Esophagus squamous epithelium (tissue), 4 donors: ENCODE measurements at regions not wholly inside any gene's neighbourhood (a gene's known extent, or its start where the extent isn't known, plus 50 kb on each side); places are given as distances from the start of the nearest gene placed in this dataset.

Source experiments
- POLR2A ChIP-seq, 4 donors: fragments of 450-650 bp; IDR thresholded peaks; one replicate each; pipeline ENCODE4 v1.6.1; 2017; ENCODE audit warnings: antibody characterized with exemption in 4 of 4, mild to moderate bottlenecking in 4 of 4, moderate library complexity in 3 of 4
- TF ChIP-seq, protein P1 (sequence below), 6 experiments: fragments of 450-650 bp in 4 of 6; fragments of 200-600 bp in 2 of 6; sonication (generic) in 2 of 6; IDR thresholded peaks; one replicate each; pipeline ENCODE4 v1.5.1; 2016 to 2019; ENCODE audit warnings: antibody characterized with exemption in 6 of 6, mild to moderate bottlenecking in 4 of 6, moderate library complexity in 4 of 6

DNA sequence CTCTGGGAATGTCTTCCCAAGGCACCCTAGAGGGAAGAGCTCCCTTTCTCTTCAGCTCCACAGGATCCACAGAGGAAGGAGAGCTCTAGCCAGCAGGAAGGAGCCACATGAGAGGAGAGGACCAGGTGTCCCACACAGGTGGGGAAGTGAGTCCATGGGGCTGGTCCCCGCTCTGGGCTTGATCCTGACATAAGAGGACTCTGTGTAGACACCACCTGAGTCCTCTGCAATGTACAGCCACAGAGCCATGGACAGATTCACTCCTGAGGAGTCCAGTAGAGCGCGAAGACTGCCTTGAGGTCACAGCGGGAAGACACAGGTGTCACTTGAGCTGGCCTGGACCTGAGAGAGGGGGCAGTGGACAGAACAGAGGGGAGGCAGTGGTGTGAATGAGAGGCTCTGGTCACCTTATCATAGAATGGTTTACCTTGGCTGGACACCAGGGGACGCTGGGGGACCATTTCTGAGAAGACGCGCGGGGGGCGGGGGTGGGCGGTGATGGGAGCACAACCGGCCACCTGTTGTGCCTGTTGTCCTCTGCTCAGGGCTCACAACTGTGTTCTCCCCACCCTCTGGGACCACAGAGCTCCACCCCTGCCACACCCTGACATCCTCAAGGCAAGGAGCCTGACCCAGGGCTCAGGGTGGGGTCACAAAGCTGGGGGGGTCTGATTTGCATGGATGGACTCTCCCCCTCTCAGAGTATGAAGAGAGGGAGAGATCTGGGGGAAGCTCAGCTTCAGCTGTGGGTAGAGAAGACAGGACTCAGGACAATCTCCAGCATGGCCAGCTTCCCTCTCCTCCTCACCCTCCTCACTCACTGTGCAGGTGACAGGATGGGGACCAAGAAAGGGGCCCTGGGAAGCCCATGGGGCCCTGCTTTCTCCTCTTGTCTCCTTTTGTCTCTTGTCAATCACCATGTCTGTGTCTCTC, 128.2 kb downstream of the ZNF280B start:
- TF ChIP-seq, protein P1, sequence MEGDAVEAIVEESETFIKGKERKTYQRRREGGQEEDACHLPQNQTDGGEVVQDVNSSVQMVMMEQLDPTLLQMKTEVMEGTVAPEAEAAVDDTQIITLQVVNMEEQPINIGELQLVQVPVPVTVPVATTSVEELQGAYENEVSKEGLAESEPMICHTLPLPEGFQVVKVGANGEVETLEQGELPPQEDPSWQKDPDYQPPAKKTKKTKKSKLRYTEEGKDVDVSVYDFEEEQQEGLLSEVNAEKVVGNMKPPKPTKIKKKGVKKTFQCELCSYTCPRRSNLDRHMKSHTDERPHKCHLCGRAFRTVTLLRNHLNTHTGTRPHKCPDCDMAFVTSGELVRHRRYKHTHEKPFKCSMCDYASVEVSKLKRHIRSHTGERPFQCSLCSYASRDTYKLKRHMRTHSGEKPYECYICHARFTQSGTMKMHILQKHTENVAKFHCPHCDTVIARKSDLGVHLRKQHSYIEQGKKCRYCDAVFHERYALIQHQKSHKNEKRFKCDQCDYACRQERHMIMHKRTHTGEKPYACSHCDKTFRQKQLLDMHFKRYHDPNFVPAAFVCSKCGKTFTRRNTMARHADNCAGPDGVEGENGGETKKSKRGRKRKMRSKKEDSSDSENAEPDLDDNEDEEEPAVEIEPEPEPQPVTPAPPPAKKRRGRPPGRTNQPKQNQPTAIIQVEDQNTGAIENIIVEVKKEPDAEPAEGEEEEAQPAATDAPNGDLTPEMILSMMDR (IDR thresholded peaks at IDR 0.05), result no peak
- no peak for TF ChIP-seq POLR2A (IDR thresholded peaks at IDR 0.05)
